Breast epithelium (tissue), 3 donors: ENCODE measurements at regions not wholly inside any gene's neighbourhood (a gene's known extent, or its start where the extent isn't known, plus 50 kb on each side); places are given as distances from the start of the nearest gene placed in this dataset.

Experiments used
- CTCF ChIP-seq, 3 donors: fragments of 450-650 bp; IDR thresholded peaks; one replicate each; pipeline ENCODE4 v1.5.1; 2016 to 2017; ENCODE audit warnings: antibody characterized with exemption in 3 of 3, mild to moderate bottlenecking in 3 of 3, moderate library complexity in 3 of 3
- POLR2A ChIP-seq: fragments of 450-650 bp; IDR thresholded peaks from one replicate; pipeline ENCODE4 v1.6.1; 2016; ENCODE audit warnings: antibody characterized with exemption, mild to moderate bottlenecking, moderate library complexity

GRCh38 chr4:19776021-19776459, 475.7 kb upstream of the SLIT2 start:
- no peak for TF ChIP-seq POLR2A
- TF ChIP-seq CTCF (IDR thresholded peaks at IDR 0.05) = no peak
